ENCODE measurements at regions not wholly inside any gene's neighbourhood (a gene's known extent, or its start where the extent isn't known, plus 50 kb on each side); places are given as distances from the start of the nearest gene placed in this dataset.
A peak's percentile ranks its signal among the peaks of the same experiment; 100 is the strongest.

DNA sequence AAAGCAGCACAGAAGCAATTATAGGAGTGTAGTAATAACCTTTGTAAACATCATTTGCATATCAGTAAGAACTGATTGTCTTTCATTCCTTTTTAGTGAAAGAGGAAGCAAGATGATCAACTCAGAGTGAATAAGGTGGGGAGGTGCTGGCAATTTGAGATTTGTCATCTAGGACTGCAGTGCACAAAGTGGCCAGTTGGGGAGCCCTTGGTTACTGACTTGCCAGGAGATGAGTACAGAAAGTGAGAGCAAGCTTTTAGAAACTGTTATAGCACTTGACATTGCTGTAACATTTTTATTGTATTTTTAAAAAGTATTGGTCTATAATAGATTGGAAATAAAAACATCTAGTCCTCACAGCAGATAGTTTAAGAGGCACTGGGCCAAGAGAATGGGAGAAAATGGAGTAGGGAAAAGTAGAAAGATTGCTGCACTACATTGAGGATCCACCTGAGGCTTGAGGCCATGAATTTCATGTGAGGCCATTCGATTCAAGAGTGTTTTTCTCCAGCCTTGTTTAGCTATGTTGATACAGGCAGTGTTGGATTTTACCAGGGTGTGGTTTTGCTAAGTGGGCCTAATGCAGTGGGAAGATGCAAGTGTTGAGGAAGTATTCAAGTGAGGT is 98.2 kb downstream of the SNAPC1 start:
- TF ChIP-seq, protein P1, sequence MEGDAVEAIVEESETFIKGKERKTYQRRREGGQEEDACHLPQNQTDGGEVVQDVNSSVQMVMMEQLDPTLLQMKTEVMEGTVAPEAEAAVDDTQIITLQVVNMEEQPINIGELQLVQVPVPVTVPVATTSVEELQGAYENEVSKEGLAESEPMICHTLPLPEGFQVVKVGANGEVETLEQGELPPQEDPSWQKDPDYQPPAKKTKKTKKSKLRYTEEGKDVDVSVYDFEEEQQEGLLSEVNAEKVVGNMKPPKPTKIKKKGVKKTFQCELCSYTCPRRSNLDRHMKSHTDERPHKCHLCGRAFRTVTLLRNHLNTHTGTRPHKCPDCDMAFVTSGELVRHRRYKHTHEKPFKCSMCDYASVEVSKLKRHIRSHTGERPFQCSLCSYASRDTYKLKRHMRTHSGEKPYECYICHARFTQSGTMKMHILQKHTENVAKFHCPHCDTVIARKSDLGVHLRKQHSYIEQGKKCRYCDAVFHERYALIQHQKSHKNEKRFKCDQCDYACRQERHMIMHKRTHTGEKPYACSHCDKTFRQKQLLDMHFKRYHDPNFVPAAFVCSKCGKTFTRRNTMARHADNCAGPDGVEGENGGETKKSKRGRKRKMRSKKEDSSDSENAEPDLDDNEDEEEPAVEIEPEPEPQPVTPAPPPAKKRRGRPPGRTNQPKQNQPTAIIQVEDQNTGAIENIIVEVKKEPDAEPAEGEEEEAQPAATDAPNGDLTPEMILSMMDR (IDR thresholded peaks at IDR 0.05), result peak; percentile 86
- no peak for TF ChIP-seq ZFX (IDR thresholded peaks at IDR 0.05; ENCODE audit: borderline replicate concordance)

Data from 22Rv1 (cell line).